Effector CD4-positive, alpha-beta T cell (primary cell): ENCODE measurements at regions not wholly inside any gene's neighbourhood (a gene's known extent, or its start where the extent isn't known, plus 50 kb on each side); places are given as distances from the start of the nearest gene placed in this dataset.
"Not testable (repeated sequence)": the region's sequence is repeated elsewhere in the genome, so short reads cannot be mapped to it uniquely, and the experiment has no call there.

Source experiments
- DNase-seq: peaks from one replicate; pipeline ENCODE4 v3.0.0-alpha.2; 2020

DNA sequence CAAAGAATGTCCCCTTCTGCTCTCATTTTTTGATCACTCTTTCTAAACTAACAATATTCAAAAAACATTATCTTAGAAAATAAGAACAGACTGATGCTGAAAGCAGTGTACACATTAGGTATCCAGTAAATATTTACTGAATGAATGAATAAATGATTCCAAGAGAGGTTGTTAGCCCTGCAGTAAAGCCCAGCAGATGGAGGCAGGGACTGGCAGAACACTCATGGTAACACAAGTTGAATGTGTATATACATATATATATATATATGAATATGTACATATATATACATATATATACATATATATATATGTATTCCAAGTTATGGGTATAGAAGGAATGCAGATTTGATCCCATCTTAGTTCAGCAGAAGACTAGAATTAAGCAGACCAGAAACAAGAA lies 546.3 kb downstream of the RAB38 start:
- no peak for DNase-seq

DNA sequence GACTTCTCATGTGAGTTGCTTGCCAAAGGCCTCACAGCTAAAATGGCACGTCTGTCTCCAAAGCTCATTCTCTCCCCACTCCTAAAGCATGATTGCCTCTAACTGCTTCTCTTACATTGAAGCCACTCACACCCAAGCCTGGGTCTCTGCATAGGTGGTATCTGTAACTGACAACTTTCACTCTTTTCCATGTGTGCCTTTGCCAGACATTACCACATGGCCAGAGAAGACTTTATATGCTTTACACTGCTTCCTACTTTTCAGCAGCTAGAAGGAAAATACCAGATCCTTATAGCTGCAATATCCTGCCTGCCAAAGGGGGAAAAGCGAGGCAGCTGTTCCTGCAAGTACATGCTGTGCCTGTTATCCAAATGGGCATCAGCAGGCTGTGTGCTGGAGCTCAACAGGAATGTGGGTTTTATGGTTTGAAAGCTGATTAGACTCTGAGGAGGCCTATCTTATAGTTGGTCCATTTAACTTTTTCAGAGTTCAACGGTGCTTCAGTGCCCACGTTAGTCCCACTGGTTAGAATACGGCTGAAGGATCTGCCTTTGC lies 547.1 kb downstream of the RAB38 start:
- no peak for DNase-seq

DNA sequence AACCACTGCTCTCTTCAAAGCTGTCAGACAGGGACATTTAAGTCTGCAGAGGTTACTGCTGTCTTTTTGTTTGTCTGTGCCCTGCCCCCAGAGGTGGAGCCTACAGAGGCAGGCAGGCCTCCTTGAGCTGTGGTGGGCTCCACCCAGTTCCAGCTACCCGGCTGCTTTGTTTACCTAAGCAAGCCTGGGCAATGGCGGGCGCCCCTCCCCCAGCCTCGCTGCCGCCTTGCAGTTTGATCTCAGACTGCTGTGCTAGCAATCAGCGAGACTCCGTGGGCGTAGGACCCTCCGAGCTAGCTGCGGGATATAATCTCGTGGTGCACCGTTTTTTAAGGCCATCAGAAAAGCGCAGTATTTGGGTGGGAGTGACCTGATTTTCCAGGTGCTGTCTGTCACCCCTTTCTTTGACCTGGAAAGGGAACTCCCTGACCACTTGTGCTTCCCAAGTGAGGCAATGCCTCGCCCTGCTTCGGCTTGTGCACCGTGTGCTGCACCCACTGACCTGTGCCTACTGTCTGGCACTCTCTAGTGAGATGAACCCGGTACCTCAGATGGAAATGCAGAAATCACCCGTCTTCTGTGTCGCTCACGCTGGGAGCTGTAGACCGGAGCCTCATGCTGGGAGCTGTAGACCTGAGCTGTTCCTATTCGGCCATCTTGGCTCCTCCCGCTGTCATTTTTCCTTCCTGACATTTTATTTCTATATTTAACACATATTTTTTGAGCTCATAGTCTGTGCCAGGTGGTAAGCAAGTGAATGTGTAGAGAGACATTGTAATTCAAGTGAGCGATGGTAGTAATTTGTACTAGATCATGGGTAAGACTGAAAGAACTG lies 551.5 kb downstream of the RAB38 start:
- DNase-seq = not testable (repeated sequence)

DNA sequence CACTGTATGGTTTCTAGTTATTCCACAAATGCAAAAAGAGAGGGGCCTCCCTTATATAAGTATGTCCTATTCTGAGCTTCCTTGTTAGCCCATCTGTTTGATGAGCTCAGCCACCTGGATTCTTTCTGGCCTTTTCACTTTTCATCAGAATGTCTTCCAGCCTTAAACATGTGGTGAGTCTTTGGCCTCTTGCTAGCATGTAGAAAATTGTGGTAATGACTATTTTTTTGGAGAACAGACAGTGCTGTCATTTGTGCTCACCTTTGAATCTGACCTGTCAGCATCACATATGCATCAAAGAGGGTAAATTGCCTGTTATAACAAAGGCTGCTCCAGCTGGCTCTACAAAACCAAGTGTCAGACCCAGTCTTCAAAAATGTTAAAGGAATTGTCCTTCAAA lies 558.7 kb downstream of the RAB38 start:
- DNase-seq = no peak

DNA sequence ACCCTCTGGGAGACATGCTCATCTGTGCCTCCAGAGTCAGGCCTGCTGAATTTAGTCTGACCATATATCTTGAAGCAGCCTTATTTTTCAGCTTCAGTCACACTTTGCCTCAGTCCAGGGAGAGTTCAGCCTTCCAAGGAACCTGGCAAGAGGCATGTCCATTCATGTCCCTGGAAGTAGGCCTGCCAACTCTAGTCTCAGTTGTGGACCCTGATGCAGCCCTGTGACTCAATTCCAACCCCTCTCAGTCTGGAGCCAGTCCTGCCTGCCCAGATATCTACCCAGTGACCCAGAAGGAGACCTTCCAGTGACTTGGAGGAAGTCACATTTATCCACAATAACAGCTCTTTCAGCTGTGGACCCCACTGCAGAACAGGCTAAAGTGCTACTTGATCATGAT lies 566.6 kb downstream of the TMEM135 start:
- DNase-seq = no peak

DNA sequence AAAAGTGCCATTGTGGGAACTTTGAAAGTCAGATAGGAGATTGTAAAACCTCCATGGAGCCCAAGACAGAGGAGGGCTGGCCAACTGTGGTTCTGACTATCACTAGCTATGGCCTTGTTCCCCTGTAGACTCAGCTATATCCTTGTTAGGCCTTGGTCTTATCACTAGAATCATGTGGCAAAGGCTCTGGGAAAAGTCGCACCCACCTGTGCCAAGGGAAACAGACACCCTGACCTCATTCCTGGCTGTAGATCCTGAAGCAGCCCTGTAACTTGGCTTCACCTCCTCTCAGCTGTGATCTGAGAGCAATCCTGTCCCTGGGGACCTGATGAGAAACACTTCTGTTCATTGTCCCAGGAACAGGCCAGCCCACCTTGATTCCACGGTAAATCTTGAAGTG lies 566.2 kb downstream of the TMEM135 start:
- no peak for DNase-seq

DNA sequence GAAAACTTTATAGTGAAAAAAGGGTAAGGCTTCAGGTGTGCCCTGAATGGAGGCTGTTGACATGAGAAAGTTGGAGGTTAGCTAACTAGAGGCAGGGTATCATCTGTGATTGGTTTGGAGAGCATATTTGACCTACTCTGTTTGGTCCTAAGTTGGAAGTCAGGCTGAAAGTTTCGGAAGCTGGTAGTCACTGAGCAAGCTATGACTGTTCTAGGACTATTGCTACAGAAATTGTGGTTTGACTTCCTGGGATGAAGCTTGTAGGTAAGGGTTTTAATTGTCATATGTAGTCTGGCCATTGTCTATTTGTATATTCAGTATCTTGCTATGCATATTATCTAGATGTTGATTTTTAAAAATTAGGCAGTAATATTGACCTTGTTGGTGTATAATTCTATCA lies 565.0 kb downstream of the TMEM135 start:
- no peak for DNase-seq

DNA sequence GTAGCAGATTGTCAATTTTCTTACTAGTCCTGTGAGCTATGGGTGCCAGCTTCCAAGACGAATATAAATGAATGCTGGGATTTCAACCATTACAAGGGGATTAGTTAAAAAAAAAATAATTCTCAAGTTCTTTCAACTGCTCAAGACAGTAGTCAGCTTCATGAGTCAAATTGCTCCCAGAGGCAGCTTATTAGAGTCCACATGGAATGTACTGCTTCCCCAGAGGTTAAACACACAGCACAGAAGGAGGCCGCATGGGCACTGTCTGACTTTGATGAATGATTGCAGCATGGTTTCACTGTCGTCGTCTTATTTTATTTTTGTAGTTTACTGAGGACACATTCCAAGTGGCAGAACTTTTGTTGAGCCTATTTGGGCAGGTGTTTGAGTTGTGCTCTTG lies 563.2 kb downstream of the TMEM135 start:
- DNase-seq = no peak

DNA sequence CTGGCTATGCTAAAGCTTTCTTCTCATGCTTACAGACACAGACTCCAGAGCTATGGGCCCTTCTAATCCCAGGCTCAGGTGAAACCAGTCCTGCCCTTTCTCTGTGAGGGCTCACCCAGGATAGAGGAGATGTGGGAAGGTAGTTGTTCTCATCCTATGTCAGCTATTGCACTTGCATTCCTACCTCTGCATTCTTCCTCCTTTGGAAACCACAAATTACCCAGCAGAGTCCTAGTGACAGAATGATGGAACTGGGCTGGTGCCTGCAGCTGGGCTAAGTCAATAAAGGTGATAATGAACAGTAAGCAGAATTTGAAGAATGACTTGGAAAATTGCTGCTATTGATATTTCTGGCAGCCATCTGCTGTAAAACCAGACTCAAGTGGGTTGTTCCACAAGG lies 560.0 kb downstream of the TMEM135 start:
- no peak for DNase-seq

DNA sequence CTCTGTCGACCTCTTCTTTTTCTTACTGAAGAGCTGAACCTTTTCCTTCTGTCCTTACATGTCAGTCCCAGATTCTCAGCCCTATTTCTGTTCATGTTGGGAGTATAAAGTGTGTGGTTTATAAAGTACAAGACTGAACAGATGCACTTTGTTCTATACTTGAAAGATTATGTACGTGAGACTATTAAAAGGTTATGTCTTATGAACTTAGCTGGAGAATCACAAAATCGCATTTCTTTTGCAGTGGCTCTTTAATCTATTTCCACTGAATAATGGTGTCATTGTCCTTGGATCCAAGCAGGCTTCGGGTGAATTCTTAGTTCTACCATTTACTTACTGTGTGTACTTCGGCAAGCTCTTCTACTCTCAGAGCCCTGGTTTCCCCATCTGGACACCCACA lies 558.4 kb downstream of the TMEM135 start:
- DNase-seq = no peak

- DNase-seq = no peak
Measured at GRCh38 chr11:87589082-87589481, 551.3 kb downstream of the TMEM135 start.

DNA sequence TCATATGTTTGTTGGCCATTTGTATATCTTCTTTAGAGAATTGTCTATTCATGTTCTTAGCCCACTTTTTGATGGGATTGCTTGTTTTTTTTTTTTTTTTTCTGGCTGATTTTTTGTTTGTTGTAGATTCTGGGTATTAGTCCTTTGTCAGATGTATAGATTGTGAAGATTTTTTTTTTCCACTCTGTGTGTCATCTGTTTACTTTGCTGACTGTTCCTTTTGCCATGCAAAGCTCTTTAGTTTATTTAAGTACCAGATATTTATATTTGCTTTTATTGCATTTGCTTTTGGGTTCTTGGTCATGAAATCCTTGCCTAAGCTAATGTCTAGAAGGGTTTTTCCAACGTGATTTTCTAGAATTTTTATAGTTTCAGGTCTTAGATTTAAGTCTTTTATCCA lies 547.9 kb downstream of the TMEM135 start:
- not testable (repeated sequence) for DNase-seq

- DNase-seq = no peak
Measured at GRCh38 chr11:87583931-87584330, 546.2 kb downstream of the TMEM135 start.

DNA sequence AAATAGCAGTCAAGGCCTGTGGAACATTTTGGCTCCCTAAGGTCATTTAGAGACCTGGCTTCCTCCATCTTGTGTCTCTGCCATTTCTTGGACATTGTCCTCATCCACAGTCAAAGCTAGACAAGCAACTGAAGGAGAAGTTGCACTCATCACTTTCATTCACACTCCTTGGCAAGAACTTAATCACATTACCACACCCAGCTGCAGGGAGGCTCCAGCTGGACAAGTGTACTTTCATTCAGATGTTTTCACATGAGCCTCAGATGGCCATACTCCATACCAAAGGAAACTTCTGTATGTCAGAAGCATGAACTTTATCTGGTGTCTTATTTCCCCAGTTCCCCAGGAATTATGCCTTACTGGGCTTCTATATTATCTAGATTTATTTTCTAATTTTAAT lies 537.4 kb downstream of the TMEM135 start:
- no peak for DNase-seq

GRCh38 chr11:87574193-87574592 lies 536.5 kb downstream of the TMEM135 start:
- no peak for DNase-seq

GRCh38 chr11:87573708-87574107 lies 536.0 kb downstream of the TMEM135 start:
- no peak for DNase-seq

DNA sequence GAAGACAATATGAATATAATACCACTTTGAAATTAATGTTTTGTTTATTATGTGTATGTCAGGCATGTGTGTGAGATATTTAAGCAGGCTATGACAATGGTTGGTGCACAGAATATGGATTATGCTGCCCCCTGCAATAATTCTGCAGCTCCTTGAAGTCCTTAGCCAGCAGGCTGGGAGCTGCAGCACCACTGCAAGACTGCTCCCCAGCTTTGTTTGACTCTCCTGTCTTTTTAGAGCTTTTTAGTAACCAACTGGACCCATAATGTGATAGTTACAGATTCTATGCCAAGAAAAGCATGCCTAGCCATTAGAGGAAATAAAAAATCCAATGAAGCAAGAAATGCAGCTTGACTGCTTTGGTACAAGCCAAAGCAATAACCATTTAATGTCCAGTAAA lies 535.1 kb downstream of the TMEM135 start:
- no peak for DNase-seq

- no peak for DNase-seq
Measured at GRCh38 chr11:87560352-87560751, 522.6 kb downstream of the TMEM135 start.

DNA sequence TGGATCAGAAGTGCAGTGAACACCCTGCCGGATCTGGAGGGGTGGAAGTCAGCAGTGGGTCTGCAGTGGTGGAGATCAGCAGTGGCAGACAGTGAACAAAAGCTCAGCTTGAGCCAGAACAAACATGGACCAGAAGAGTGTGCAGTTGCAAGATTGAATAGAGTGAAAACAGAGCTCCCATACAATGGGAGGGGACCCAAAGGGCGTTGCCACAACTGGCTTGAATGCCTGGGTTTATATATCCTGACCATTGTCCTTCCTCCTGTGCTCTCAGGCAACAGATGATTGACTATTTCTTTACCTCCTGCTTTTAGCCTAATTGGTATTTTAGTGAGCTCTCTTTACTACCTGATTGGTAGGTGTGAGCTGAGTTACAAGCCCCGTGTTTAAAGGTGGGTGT lies 522.1 kb downstream of the TMEM135 start:
- DNase-seq = not testable (repeated sequence)

- no peak for DNase-seq
Measured at GRCh38 chr11:87555101-87555500, 517.4 kb downstream of the TMEM135 start.

DNA sequence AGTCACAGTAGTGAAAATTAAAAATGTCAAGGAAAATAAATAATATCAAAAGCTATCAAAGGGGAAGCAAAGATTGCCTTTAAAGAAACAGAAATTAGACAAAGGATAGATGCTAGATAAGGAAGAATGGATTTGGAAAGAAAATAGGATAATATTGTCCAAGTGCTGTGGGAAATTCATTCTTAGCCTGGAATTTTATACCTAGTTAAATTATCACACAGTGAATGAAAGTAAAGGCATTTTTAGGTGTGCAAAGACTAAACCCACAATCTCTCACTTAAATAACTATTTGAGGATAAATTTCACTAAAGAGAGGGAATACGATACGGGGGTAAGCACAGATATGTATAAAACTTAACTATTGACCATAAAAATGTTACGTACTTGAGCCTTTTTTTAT lies 511.1 kb downstream of the TMEM135 start:
- DNase-seq = no peak

GRCh38 chr11:87545858-87546257 lies 508.1 kb downstream of the TMEM135 start:
- DNase-seq = no peak

DNA sequence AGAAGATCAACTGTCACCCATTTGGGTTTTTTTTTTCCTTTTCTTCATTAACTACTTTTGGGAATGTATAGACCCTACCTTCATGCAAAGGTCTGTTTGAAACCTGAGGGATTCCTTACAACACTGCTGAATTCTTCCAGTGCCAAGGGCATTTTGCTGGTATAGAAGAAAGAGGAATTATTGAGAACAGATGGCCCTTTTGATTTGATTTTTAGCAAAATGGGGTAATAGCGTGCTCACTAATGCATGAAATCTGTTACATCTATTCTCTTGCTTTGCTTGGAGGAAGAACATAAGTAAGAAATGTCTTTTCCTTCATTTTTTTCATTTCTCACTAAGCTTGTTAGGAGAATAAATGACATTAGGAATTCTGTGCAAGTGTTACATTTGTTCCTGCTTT lies 501.9 kb downstream of the TMEM135 start:
- no peak for DNase-seq

GRCh38 chr11:87536565-87536964 lies 498.8 kb downstream of the TMEM135 start:
- DNase-seq = no peak

GRCh38 chr11:87536016-87536415 lies 498.3 kb downstream of the TMEM135 start:
- DNase-seq = no peak
